ENCODE measurements at regions not wholly inside any gene's neighbourhood (a gene's known extent, or its start where the extent isn't known, plus 50 kb on each side); places are given as distances from the start of the nearest gene placed in this dataset.

GRCh38 chr14:22097586-22098292 is 424.1 kb upstream of the OR4E1 start:
- DNase-seq (ENCODE audit: low read depth): no peak

DNA sequence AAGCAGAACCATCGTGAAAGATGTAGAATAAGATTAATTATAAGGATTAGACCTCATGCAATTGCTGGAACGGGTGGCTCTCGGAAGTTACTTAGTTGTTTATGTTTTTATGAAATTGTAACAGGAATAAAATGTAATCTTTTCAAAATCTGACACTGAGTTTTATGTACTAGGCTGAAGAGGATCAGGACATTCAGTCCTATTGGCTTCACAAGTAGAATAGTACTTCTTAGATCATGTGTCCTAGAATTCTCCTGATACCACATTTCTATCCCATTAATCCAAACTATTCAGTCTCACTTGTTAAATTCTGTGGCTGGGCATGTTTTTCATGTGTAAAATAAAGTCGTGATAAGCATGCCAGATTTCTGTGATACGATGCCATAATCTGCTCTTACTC is 423.5 kb upstream of the OR4E1 start:
- DNase-seq (ENCODE audit: low read depth): no peak

DNA sequence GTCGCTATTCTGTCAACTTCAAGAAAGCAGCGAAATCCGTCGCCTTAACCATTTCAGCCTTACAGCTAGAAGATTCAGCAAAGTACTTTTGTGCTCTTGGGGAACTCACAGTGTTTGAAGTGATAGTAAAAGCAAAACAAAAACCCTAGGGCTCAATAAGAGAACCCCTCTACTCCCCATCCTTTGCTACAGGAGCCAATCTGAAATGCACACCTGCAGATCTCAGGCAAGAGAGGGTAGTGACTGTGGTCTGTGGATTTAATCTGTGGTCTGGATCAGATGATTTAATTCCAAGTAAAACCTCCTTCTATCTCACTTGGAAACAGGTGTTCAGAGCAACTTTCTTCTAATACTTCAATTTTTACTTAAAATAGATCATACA is 422.9 kb upstream of the OR4E1 start:
- DNase-seq (ENCODE audit: low read depth): no peak

DNA sequence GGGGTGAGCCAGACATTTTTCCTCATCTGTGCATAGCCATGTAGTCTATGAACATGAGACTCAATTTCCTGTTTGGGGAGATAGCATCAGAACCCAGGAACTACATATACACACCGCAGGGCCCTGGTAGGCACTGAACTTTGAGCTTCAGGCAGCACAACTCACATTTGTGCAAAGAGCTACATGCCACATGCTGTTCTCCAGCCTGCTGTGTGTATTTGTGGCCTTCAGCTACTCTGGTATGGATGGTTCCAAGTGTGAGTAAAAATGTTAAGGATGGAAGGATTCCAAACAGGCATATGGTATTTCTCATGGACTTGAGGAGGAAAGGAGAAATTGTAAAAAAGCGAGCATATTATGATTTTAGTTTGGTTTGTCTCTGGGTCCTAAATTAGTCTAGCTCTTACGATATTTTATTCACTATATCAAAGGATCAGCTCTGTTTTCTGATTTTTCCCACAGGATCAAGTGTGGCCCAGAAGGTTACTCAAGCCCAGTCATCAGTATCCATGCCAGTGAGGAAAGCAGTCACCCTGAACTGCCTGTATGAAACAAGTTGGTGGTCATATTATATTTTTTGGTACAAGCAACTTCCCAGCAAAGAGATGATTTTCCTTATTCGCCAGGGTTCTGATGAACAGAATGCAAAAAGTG is 422.4 kb upstream of the OR4E1 start:
- no peak for DNase-seq (ENCODE audit: low read depth)

DNA sequence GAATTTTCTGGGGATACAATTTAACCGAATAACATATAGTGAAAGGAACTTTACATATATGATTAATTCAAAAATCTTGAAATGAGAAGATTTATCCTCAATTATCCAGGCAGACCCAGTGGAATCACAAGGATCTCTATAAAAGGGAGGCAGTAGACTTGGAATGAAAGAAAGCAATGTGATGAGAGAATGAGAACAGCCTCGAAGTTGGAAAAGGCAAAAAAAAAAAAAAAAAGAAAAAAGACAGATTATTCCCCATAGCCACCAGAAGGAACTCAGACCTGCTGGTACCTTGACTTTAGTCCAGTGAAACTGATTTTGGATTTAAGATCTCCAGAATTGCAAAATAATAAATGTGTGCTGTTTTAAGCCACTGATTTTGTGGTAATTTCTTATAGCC is 416.3 kb upstream of the OR4E1 start:
- no peak for DNase-seq (ENCODE audit: low read depth)

GRCh38 chr14:22088614-22089342 is 415.2 kb upstream of the OR4E1 start:
- no peak for DNase-seq (ENCODE audit: low read depth)

GRCh38 chr14:22086131-22086530 is 412.5 kb upstream of the OR4E1 start:
- no peak for DNase-seq (ENCODE audit: low read depth)

DNA sequence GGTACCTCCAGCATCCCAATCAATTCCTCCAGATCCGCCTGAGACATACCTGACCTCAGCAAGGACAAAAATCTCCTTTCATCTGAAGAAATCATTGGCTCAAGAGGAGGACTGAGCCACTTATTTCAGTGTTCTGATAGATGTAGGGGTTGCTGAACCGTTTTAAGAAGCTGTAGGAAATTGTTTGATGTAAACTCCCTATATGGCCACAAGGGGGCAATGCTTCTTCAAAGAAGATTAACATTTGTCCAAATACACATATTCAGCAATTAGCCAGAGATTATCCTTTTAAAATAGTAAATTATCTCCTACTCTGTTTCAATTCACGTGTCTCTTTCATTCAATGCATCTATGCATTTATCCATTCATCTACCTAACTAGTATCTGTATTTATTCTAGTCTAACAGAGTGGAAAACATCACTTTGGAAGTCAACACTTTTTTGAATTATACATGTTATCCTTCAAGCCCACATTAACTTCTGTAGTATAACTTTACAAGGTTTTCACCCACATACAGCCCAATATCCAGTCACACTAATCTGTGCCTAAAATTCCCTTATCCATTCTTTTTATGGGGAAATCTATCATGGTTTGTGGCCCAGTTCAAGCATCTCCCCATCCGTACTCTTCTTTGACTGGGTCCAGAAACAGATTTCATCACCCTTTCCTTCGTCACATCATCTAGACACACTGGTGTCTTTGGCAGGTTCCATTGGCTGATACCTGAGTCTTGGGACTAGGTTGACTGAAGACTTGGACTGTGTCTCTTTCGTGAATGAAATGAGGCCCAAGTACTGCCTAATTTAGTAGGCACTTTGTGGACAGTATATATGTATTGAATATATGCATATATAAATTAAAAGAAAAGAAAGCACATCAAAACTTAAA is 411.0 kb upstream of the OR4E1 start:
- DNase-seq (ENCODE audit: low read depth): no peak

GRCh38 chr14:22081337-22081736 is 407.7 kb upstream of the OR4E1 start:
- no peak for DNase-seq (ENCODE audit: low read depth)

DNA sequence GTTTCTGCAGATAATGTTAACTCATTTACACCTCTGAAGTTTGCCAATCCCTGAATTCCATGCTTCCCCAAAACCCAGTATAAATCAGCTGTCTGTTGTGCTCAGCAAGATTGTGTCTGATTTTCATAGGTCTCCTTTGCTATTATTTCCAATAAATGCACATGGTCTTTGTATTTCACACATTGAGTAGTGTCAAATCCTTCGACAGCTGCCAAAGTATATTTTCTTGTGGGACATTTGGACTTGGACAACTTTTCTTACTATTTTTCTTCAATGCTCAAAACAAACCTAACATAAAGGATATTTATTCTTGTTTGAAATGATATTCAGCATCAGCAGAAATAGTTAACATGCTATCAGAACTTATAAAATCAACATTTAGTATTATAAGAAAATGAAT is 406.1 kb upstream of the OR4E1 start:
- DNase-seq (ENCODE audit: low read depth): no peak

DNA sequence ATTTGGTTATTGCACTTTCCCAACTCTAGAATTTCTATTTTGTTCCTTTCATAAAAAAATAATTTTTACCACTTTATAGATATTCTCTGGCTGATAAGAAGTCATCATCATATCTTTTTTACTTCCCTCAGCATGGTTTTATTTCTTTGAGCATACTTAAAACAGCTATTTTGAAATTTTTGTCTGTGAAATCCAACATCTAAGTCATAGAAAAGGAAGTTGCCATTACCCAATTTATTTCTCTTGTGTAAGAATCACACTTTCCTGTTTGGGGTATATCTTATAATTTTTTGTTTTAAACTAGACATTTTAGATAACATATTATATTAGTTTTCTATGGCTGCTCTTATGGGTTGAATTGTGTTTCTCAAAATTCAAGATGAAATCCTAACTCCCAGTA is 400.2 kb upstream of the OR4E1 start:
- no peak for DNase-seq (ENCODE audit: low read depth)

GRCh38 chr14:22071006-22071405 is 397.4 kb upstream of the OR4E1 start:
- DNase-seq (ENCODE audit: low read depth): no peak

DNA sequence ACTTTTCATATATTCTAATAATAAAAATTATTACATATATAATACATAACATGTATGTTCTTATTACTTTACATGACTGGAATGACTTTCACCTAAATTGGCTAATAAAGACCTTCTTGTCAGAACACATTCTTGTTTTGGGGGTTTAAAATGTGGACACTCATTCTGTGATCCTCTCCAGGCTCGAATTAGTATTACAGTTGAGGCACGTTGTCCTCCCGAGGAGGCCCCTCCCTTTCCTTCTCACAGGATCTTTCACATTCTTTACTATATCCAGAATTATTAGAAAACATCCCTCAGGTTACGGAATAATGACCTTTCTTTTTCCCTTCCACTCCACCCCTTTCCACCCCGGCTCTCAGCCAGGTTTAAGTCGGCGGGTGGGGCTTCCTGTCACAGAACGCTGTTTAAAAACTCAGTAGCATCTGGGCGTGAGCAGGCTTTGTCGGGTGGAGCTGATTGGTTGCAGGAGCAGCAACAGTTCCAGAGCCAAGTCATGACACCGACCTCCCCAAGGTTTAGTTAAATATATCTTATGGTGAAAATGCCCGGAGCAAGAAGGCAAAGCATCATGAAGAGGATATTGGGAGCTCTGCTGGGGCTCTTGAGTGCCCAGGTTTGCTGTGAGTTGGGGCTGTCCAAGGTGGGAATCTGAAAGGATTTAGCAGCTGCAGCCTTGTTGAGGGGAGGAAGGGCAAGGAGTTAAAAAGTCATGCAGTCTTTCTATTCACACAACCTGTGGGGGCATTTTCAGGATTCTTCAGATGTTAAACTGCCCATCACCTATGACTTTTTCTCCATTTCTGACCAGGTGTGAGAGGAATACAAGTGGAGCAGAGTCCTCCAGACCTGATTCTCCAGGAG is 396.7 kb upstream of the OR4E1 start:
- peak; percentile 15 for DNase-seq (ENCODE audit: low read depth)

- DNase-seq (ENCODE audit: low read depth): no peak
These were observed 391.7 kb upstream of the OR4E1 start for GRCh38 chr14:22065347-22065746.

- DNase-seq (ENCODE audit: low read depth): no peak
These were observed 385.6 kb upstream of the OR4E1 start for GRCh38 chr14:22059201-22059600.

GRCh38 chr14:22052795-22053194 is 379.2 kb upstream of the OR4E1 start:
- no peak for DNase-seq (ENCODE audit: low read depth)

DNA sequence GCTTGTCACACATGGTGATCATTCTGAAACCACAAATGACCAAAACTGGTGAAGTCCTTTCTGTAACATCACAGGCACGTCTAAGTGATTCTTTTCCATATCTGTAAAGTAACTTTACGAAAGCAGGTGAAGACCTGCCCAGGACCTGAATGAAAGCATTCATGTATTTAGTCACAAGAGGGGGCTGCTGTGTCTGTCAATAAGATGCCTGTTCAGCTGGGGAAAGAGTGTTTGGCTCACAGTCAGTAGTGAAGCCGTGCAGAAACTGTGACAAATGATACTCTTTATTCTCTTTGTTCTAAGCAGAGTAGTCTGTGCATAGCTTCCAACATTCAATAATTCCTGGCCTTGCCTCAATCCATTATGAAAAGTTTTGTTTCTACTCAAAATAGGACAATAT is 373.5 kb upstream of the OR4E1 start:
- no peak for DNase-seq (ENCODE audit: low read depth)

GRCh38 chr14:22046063-22046462 is 372.4 kb upstream of the OR4E1 start:
- no peak for DNase-seq (ENCODE audit: low read depth)

GRCh38 chr14:22044193-22044592 is 370.6 kb upstream of the OR4E1 start:
- DNase-seq (ENCODE audit: low read depth): no peak

DNA sequence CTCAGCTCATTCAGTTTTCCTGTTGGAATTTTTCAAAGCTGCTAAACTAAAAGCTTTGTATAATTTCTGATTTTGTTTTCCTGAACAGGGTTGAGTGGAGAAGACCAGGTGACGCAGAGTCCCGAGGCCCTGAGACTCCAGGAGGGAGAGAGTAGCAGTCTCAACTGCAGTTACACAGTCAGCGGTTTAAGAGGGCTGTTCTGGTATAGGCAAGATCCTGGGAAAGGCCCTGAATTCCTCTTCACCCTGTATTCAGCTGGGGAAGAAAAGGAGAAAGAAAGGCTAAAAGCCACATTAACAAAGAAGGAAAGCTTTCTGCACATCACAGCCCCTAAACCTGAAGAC is 367.1 kb upstream of the OR4E1 start:
- no peak for DNase-seq (ENCODE audit: low read depth)

- DNase-seq (ENCODE audit: low read depth): no peak
These were observed 366.5 kb upstream of the OR4E1 start for GRCh38 chr14:22039938-22040780.

All from stimulated activated CD8-positive, alpha-beta memory T cell treated with anti-CD3 and anti-CD28 coated beads, Interleukin-4, amount 100 ng/mL, for 24 hours (primary cell).